Kidney epithelial cell (primary cell): ENCODE measurements at regions not wholly inside any gene's neighbourhood (a gene's known extent, or its start where the extent isn't known, plus 50 kb on each side); places are given as distances from the start of the nearest gene placed in this dataset.

Source experiments
- DNase-seq: peaks from one replicate; pipeline ENCODE4 v3.0.0-alpha.2; 2010; ENCODE audit warnings: low read depth
- H3K27me3 ChIP-seq: 2 replicates; pipeline ENCODE4 v1.6.0; 2011; ENCODE audit warnings: low read length; ENCODE audit not compliant: control insufficient read depth, insufficient read depth
- H3K36me3 ChIP-seq: 2 replicates; pipeline ENCODE4 v1.5.1; 2011; ENCODE audit warnings: low read length; ENCODE audit not compliant: control insufficient read depth, insufficient read depth
- H3K4me3 ChIP-seq: 2 replicates; pipeline ENCODE4 v1.5.1; 2011; ENCODE audit warnings: low read depth, mild to moderate bottlenecking, control low read depth, low read length
- TF ChIP-seq, protein P1 (sequence below): IDR thresholded peaks from 2 replicates; pipeline ENCODE4 v1.5.1; 2011; ENCODE audit warnings: mild to moderate bottlenecking, moderate library complexity, low read length, control low read depth, inconsistent platforms; ENCODE audit not compliant: insufficient read depth, poor library complexity, severe bottlenecking

DNA sequence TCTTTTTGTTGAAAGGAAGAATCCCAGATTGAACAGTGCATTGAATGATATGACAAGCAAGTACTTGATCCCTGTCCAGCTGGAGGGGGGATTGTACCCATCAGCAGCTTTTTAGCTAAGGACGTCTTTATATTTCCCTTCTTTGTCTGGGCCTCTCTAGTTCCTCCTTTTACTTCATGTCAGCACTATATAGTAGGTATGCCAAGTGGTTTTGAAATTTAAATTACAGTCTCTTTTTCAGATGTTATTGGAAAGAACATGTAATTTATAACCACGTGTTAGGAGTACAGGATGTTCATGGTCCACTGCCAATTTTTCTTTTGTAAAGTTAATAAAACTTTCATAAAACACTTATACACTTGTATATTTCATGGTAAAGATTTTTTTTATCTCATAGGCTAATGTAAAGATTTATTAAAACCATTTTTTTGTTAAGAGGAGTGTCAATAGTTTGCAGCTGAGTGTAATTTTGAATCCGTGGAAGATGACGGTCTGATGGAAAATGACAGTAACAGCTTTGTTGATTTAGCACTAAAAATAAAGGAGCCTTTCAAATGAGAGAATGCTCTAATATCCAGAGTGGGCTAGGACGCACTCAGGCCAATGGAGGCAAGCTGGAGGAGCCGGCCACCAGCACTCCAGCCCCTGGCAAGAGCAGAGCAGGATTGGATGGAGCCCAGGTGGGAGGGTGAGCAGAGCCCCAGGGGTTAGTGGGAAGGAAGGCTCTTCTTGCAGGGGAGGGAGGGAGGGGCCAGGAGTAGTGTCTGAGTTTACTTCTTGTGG, 488.3 kb downstream of the INSC start:
- Histone ChIP-seq H3K27me3 (no peaks in the 10 kb centered on the region), H3K36me3 (no peaks in the 10 kb centered on the region), H3K4me3 (no peak overlapping the region)
- DNase-seq: no peak
- TF ChIP-seq, protein P1, sequence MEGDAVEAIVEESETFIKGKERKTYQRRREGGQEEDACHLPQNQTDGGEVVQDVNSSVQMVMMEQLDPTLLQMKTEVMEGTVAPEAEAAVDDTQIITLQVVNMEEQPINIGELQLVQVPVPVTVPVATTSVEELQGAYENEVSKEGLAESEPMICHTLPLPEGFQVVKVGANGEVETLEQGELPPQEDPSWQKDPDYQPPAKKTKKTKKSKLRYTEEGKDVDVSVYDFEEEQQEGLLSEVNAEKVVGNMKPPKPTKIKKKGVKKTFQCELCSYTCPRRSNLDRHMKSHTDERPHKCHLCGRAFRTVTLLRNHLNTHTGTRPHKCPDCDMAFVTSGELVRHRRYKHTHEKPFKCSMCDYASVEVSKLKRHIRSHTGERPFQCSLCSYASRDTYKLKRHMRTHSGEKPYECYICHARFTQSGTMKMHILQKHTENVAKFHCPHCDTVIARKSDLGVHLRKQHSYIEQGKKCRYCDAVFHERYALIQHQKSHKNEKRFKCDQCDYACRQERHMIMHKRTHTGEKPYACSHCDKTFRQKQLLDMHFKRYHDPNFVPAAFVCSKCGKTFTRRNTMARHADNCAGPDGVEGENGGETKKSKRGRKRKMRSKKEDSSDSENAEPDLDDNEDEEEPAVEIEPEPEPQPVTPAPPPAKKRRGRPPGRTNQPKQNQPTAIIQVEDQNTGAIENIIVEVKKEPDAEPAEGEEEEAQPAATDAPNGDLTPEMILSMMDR: no peak

DNA sequence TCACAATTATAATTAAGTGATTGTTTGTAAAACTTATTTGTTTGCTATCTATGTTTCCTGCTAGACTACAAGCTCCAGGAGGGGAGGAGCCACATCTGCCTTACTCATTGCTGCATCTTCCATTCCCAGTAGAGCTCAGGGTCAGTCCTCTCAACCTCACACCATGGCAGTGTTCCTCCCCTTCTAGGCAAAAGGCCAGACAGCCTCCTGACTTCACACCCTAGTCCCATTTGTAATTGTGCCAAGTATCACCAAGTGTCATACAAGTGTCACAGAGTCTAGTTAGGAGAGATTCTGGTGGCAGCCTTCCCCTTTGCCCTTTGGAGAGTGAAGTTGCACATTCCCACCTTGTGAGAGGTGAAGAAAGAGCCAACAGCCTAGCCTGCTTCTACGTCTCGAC, 490.4 kb downstream of the INSC start:
- no peak overlapping the region for H3K4me3 ChIP-seq
- TF ChIP-seq, protein P1: no peak
- H3K36me3 ChIP-seq: no peaks in the 10 kb centered on the region
- no peaks in the 10 kb centered on the region for H3K27me3 ChIP-seq
- no peak for DNase-seq

DNA sequence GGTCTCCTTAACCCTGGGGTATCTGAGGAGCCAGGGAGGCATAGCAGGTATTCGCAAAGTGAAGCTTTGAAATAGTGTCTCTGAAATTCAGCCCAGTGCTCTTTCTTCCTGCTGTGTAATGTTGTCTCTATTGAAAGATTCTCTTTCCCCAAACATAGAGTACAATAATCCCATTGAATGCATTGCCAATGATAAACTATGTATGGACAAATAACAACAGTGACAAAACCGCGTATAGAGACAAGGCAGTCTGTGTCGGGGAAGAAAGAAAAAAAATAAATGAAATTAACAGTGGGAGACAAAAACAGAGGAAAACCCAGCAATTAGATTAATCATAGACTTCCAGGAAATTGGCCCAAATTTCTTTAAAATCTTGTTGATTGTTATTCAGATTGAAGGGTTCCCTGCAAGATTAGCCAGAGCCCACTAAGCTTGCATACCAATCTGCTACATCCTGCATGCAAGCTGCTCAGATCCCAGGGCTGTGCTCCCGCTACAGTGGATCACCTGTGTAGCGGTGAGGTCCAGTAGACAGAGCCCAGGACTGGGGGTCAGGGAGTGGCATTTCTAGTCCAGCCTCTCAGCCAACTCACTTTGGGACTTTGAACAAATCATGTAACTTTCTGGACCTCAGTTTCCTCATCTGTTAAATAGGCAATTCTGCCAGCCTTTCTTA, 492.8 kb downstream of the INSC start:
- no peaks in the 10 kb centered on the region for H3K36me3 ChIP-seq

DNA sequence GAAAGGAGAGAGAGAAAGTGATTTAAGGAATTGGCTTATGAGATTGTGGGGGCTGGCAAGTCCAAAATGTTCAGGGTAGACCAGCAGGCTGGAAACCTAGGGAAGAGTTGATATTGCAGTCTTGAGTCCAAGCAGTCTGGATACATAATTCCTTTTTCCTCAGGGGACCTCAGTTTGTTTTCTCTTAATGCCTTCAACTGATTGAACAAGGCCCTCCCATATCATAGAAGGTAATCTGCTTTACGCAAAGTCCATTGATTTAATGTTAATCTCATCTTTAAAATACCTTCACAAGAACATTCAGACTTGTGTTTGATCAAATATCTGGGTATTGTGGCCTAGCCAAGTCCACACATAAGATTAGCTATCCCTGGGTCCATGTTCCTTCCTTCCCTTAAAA, 494.7 kb downstream of the INSC start:
- TF ChIP-seq, protein P1: no peak
- Histone ChIP-seq H3K27me3 (no peaks in the 10 kb centered on the region), H3K36me3 (no peaks in the 10 kb centered on the region), H3K4me3 (no peak overlapping the region)
- DNase-seq: no peak

More for the DNA sequence above, 492.8 kb downstream of the INSC start:
- no peak for DNase-seq
- H3K4me3 ChIP-seq: no peak overlapping the region
- TF ChIP-seq, protein P1: no peak
- H3K27me3 ChIP-seq: no peaks in the 10 kb centered on the region

DNA sequence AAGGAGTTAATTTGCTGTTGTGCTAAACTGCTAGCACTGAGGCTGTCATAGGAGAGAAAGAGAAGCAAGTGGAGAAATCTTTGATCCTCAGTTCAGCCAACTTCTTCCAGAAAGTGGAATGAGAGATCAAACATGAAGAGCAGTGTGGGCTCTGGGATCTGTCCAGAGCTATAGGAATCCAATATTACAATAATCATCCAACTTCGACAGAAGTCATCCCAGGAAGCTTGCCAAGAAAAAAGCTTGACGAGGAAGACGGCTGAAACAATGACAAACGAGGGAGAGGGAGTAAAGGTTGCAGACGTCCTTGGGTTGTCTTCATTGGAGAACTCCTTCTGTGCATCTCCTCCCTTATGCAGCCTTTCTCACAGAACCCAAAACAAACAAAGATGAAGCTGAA, 496.2 kb downstream of the INSC start:
- H3K27me3 ChIP-seq: no peaks in the 10 kb centered on the region
- DNase-seq: no peak
- H3K36me3 ChIP-seq: no peaks in the 10 kb centered on the region
- no peak overlapping the region for H3K4me3 ChIP-seq
- TF ChIP-seq, protein P1: no peak

DNA sequence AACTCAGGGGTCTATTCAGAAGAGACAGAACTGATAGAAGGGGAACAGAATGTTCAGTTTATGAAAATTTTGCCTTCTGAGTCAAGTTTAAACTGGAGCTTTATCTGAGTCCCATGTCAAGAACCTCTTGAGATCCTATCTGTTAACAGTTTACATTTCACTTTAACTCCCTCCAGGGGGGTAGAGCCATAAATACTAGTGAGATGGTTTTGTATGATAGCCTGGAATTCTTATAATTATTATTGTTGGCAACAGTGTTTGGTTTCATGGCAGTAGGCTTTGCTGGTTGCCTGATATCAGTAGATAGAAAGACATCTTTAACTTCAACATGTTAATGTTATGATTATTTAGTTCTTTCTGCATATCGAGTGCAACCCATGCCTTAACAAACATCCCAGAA, 498.5 kb downstream of the INSC start:
- H3K36me3 ChIP-seq: no peaks in the 10 kb centered on the region
- DNase-seq: no peak
- TF ChIP-seq, protein P1: no peak

More for the DNA sequence above, 498.5 kb downstream of the INSC start:
- Histone ChIP-seq H3K27me3 (no peaks in the 10 kb centered on the region), H3K4me3 (no peak overlapping the region)
